ENCODE measurements at regions not wholly inside any gene's neighbourhood (a gene's known extent, or its start where the extent isn't known, plus 50 kb on each side); places are given as distances from the start of the nearest gene placed in this dataset.
"Not testable (repeated sequence)": the region's sequence is repeated elsewhere in the genome, so short reads cannot be mapped to it uniquely, and the experiment has no call there.

DNA sequence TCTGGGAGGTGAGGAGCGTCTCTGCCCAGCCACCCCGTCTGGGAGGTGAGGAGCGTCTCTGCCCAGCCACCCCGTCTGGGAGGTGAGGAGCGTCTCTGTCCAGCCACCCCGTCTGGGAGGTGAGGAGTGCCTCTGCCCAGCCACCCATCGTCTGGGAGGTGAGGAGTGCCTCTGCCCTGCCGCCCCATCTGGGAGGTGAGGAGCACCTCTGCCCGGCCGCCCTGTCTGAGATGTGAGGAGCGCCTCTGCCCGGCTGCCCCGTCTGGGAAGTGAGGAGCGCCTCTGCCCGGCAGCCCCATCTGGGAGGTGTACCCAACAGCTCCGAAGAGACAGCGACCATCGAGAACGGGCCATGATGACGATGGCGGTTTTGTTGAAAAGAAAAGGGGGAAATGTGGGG lies 482.1 kb upstream of the GNPDA2 start:
- TF ChIP-seq, protein P1, sequence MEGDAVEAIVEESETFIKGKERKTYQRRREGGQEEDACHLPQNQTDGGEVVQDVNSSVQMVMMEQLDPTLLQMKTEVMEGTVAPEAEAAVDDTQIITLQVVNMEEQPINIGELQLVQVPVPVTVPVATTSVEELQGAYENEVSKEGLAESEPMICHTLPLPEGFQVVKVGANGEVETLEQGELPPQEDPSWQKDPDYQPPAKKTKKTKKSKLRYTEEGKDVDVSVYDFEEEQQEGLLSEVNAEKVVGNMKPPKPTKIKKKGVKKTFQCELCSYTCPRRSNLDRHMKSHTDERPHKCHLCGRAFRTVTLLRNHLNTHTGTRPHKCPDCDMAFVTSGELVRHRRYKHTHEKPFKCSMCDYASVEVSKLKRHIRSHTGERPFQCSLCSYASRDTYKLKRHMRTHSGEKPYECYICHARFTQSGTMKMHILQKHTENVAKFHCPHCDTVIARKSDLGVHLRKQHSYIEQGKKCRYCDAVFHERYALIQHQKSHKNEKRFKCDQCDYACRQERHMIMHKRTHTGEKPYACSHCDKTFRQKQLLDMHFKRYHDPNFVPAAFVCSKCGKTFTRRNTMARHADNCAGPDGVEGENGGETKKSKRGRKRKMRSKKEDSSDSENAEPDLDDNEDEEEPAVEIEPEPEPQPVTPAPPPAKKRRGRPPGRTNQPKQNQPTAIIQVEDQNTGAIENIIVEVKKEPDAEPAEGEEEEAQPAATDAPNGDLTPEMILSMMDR (IDR thresholded peaks at IDR 0.05; ENCODE audit: low read depth, low read length) = not testable (repeated sequence)
- not testable (repeated sequence) for TF ChIP-seq MYC (IDR thresholded peaks at IDR 0.05; ENCODE audit: low read depth, low read length); POLR2A (IDR thresholded peaks at IDR 0.05; ENCODE audit: extremely low read depth, insufficient read length)

Data from NB4 (cell line).